ENCODE measurements at regions not wholly inside any gene's neighbourhood (a gene's known extent, or its start where the extent isn't known, plus 50 kb on each side); places are given as distances from the start of the nearest gene placed in this dataset.

DNA sequence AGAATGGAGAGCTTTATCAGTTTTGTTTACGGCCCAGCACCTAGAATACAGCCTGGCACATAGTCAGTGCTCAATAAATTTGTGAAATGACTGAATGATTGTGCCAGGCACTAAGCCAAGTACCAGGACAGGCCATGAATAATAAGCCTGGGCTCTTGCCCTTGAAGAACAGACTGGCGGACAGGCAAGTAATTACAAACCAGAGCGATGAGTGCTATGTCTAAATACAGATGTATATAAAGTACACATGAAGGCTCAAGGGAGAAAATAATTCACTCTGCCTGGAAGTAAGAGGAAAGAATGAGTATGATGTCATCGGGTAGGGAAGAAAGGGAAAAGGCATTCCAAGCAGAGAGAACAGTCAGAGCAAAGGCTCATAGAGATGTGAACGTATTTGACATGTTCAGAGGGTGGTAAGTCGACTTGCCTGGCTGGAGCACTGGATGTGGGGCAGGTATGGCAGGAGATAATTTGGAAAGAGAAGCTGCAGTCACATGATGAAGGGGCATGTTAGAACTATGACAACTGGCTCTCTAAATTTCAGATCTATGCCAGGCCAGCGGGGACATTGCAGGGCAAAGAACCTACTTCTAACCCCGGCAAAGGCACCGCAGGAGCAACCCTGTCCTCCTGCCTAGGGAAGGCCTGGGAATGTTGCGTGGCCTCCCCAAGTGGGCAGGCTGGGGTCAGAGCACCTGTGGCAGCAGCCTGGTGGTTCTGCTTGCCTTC lies 94.9 kb upstream of the EPCAM start:
- H3K4me3 ChIP-seq (ENCODE audit: low read length in 2 of 2): no peak overlapping the region
- H3K9me3 ChIP-seq (ENCODE audit: control insufficient read depth in 2 of 2, low read length in 2 of 2): no peaks in the 10 kb centered on the region
- H3K9ac ChIP-seq (ENCODE audit: low read depth in 1 of 2, low read length in 2 of 2): no peak overlapping the region
- no peaks in the 10 kb centered on the region for H3K36me3 ChIP-seq (ENCODE audit: control insufficient read depth in 2 of 2, insufficient read depth in 2 of 2, low read length in 2 of 2)
- no peaks in the 10 kb centered on the region for H3K27me3 ChIP-seq (ENCODE audit: control insufficient read depth in 2 of 2, insufficient read depth in 2 of 2, low read length in 2 of 2)
- peak overlapping the region in 1 of 2 donors; percentile 16 for H3K27ac ChIP-seq (ENCODE audit: low read depth in 2 of 2, low read length in 2 of 2)
- peaks cover 22 to 38% of the 10 kb centered on the region in 2 donors for H3K4me1 ChIP-seq (ENCODE audit: control insufficient read depth in 2 of 2, insufficient read depth in 2 of 2, low read length in 2 of 2)

DNA sequence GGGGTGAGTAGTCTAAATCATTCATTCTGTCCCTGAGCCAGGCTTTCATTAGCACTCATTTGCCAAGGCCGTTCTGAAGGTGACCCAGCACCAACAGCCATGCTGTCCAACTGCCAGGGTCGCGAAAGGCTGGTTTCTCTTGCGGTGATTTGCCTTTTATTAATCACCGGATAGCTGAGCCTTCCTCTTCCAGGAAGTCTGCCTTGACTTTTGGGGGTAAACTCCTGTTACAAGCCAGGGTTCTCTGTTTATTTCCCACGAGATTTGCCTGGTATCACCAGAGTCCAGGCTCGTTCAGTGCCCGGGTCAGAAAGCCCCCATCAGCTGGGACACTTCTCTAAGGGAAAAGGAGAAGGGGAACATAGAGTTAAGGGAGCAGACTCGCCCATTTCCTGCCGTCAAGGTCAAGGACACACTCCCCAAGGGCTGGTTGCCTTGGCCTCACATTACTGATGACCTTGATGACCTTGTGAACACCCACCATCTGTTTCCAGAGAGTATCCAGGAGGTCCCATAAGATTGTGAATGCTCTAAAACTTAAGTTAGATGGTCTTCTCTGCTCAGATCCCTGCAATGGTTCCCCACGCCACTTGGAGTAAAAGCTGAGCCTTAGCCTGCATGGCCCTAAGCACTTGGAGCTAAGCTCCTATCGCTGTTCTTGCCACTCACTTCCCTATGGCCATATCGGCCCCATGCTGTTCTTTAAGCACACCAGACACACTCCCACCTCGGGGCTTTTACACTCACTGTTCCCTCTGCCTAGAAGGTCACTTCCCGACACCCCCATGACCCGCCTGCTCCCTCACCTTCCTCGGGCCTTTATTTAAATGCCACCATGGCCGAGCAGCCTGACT lies 96.0 kb upstream of the EPCAM start:
- Histone ChIP-seq H3K4me1 (ENCODE audit: control insufficient read depth in 2 of 2, insufficient read depth in 2 of 2, low read length in 2 of 2) (peaks cover 26 to 40% of the 10 kb centered on the region in 2 donors), H3K4me3 (ENCODE audit: low read length in 2 of 2) (peak overlapping the region; percentile 61 to 78), H3K9ac (ENCODE audit: low read depth in 1 of 2, low read length in 2 of 2) (peak overlapping the region; percentile 70 to 76), H3K9me3 (ENCODE audit: control insufficient read depth in 2 of 2, low read length in 2 of 2) (no peaks in the 10 kb centered on the region), H3K27me3 (ENCODE audit: control insufficient read depth in 2 of 2, insufficient read depth in 2 of 2, low read length in 2 of 2) (no peaks in the 10 kb centered on the region), H3K27ac (ENCODE audit: low read depth in 2 of 2, low read length in 2 of 2) (peak overlapping the region; percentile 87 to 90), H3K36me3 (ENCODE audit: control insufficient read depth in 2 of 2, insufficient read depth in 2 of 2, low read length in 2 of 2) (no peaks in the 10 kb centered on the region)

DNA sequence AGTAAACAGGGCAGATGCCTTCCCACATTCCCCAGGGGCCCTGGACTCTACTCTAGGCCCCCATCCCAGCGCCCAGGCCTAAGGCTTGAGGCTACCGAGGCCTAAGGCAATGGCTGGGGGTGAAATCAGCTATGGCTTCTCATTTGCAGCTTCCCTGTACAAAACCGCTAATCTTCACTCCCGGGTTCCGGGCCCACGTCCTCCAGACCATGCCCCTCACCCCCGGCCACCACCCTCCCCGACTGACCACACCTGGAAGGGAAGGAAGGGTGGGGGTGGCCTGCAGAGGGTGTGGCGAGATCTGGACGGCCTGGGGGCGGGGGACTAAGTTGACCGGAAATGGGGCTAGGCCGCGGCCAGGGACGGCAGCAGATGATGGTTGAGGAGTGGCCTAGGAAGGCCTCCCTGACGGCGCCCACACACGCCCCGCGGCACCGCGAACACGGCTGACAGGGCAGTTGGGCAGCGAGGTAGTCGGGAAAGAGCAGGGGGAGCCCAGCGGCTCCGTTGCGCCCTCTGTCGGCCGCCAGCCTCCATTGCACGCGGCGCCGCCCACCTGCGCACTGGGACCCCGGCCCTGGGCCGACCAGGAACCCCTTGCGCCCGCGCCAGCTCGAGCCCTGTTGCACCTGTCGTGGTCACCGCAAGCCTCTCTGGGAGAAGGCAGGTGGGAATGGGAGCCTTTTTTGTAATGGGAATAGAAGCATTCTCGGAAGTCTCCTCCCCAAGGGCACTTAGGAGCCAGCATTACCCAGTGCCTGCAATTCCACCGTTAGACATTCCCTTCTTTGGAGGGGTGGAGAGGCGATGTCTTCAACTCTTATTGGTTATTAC lies 95.9 kb upstream of the CALM2 start:
- H3K27ac ChIP-seq (ENCODE audit: low read depth in 2 of 2, low read length in 2 of 2): peak overlapping the region; percentile 87 to 90
- peaks cover 32 to 43% of the 10 kb centered on the region in 2 donors for H3K4me1 ChIP-seq (ENCODE audit: control insufficient read depth in 2 of 2, insufficient read depth in 2 of 2, low read length in 2 of 2)
- peak overlapping the region; percentile 61 to 78 for H3K4me3 ChIP-seq (ENCODE audit: low read length in 2 of 2)
- H3K9me3 ChIP-seq (ENCODE audit: control insufficient read depth in 2 of 2, low read length in 2 of 2): no peaks in the 10 kb centered on the region
- no peaks in the 10 kb centered on the region for H3K36me3 ChIP-seq (ENCODE audit: control insufficient read depth in 2 of 2, insufficient read depth in 2 of 2, low read length in 2 of 2)
- no peaks in the 10 kb centered on the region for H3K27me3 ChIP-seq (ENCODE audit: control insufficient read depth in 2 of 2, insufficient read depth in 2 of 2, low read length in 2 of 2)
- peak overlapping the region; percentile 70 to 76 for H3K9ac ChIP-seq (ENCODE audit: low read depth in 1 of 2, low read length in 2 of 2)

- Histone ChIP-seq H3K4me1 (ENCODE audit: control insufficient read depth in 2 of 2, insufficient read depth in 2 of 2, low read length in 2 of 2) (peaks cover 33 to 48% of the 10 kb centered on the region in 2 donors), H3K27ac (ENCODE audit: low read depth in 2 of 2, low read length in 2 of 2) (peak overlapping the region; percentile 87 to 90), H3K9ac (ENCODE audit: low read depth in 1 of 2, low read length in 2 of 2) (peak overlapping the region in 1 of 2 donors; percentile 21), H3K27me3 (ENCODE audit: control insufficient read depth in 2 of 2, insufficient read depth in 2 of 2, low read length in 2 of 2) (no peaks in the 10 kb centered on the region), H3K9me3 (ENCODE audit: control insufficient read depth in 2 of 2, low read length in 2 of 2) (no peaks in the 10 kb centered on the region), H3K36me3 (ENCODE audit: control insufficient read depth in 2 of 2, insufficient read depth in 2 of 2, low read length in 2 of 2) (no peaks in the 10 kb centered on the region), H3K4me3 (ENCODE audit: low read length in 2 of 2) (peak overlapping the region in 1 of 2 donors; percentile 78)
Measured at GRCh38 chr2:47271054-47272000, 95.0 kb upstream of the CALM2 start.

DNA sequence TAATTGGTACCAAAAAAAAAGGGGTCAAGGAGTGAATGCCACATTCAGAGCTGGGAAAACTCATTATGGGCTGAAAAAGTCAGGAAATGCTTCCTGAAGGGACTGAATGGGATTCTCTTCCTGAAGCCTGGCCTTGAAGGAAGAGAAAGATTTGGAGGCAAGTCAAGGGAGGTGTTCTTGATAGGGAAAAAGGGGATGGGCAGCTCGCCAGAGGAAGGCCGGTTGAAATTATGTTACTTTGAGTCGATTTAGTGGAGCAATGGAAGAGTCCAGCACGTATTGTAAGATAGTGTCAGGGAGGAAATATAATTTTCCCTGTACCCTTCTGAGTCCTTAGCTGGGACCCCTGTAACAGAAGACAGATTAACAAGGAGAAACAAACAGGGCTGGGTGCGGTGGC lies 94.1 kb upstream of the CALM2 start:
- no peak overlapping the region for H3K4me3 ChIP-seq (ENCODE audit: low read length in 2 of 2)
- no peak overlapping the region for H3K9ac ChIP-seq (ENCODE audit: low read depth in 1 of 2, low read length in 2 of 2)
- H3K36me3 ChIP-seq (ENCODE audit: control insufficient read depth in 2 of 2, insufficient read depth in 2 of 2, low read length in 2 of 2): no peaks in the 10 kb centered on the region
- H3K27ac ChIP-seq (ENCODE audit: low read depth in 2 of 2, low read length in 2 of 2): peak overlapping the region; percentile 61 to 87
- no peaks in the 10 kb centered on the region for H3K9me3 ChIP-seq (ENCODE audit: control insufficient read depth in 2 of 2, low read length in 2 of 2)
- H3K27me3 ChIP-seq (ENCODE audit: control insufficient read depth in 2 of 2, insufficient read depth in 2 of 2, low read length in 2 of 2): no peaks in the 10 kb centered on the region
- H3K4me1 ChIP-seq (ENCODE audit: control insufficient read depth in 2 of 2, insufficient read depth in 2 of 2, low read length in 2 of 2): peaks cover 36 to 53% of the 10 kb centered on the region in 2 donors

- peaks cover 36 to 60% of the 10 kb centered on the region in 2 donors for H3K4me1 ChIP-seq (ENCODE audit: control insufficient read depth in 2 of 2, insufficient read depth in 2 of 2, low read length in 2 of 2)
- H3K27ac ChIP-seq (ENCODE audit: low read depth in 2 of 2, low read length in 2 of 2): peak overlapping the region; percentile 61 to 87
- peak overlapping the region in 1 of 2 donors; percentile 14 for H3K9ac ChIP-seq (ENCODE audit: low read depth in 1 of 2, low read length in 2 of 2)
- no peaks in the 10 kb centered on the region for H3K9me3 ChIP-seq (ENCODE audit: control insufficient read depth in 2 of 2, low read length in 2 of 2)
- H3K4me3 ChIP-seq (ENCODE audit: low read length in 2 of 2): no peak overlapping the region
- no peaks in the 10 kb centered on the region for H3K36me3 ChIP-seq (ENCODE audit: control insufficient read depth in 2 of 2, insufficient read depth in 2 of 2, low read length in 2 of 2)
- no peaks in the 10 kb centered on the region for H3K27me3 ChIP-seq (ENCODE audit: control insufficient read depth in 2 of 2, insufficient read depth in 2 of 2, low read length in 2 of 2)
Measured at GRCh38 chr2:47269316-47270232, 93.3 kb upstream of the CALM2 start.

DNA sequence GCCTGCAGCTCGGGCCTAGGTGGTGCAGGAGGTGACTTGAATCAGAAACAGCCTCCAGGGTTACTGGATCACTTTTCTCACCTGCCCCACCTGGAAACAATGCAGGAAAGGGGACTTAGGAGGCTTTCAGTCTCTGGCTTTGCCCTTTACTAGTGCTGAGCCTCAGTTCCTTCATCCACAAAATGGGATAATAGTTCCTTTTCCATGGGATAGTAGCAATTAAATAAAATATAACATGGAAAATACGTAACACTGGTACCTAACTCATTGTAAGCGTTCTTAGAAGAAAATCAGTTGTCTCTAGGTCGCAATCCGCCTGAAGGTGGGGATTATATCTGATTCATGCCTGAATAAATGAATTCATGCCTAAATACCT lies 91.4 kb upstream of the CALM2 start:
- Histone ChIP-seq H3K4me3 (ENCODE audit: low read length in 2 of 2) (no peak overlapping the region), H3K4me1 (ENCODE audit: control insufficient read depth in 2 of 2, insufficient read depth in 2 of 2, low read length in 2 of 2) (peaks cover 29 to 53% of the 10 kb centered on the region in 2 donors), H3K27me3 (ENCODE audit: control insufficient read depth in 2 of 2, insufficient read depth in 2 of 2, low read length in 2 of 2) (no peaks in the 10 kb centered on the region), H3K27ac (ENCODE audit: low read depth in 2 of 2, low read length in 2 of 2) (no peak overlapping the region), H3K9ac (ENCODE audit: low read depth in 1 of 2, low read length in 2 of 2) (no peak overlapping the region), H3K9me3 (ENCODE audit: control insufficient read depth in 2 of 2, low read length in 2 of 2) (no peaks in the 10 kb centered on the region), H3K36me3 (ENCODE audit: control insufficient read depth in 2 of 2, insufficient read depth in 2 of 2, low read length in 2 of 2) (no peaks in the 10 kb centered on the region)

DNA sequence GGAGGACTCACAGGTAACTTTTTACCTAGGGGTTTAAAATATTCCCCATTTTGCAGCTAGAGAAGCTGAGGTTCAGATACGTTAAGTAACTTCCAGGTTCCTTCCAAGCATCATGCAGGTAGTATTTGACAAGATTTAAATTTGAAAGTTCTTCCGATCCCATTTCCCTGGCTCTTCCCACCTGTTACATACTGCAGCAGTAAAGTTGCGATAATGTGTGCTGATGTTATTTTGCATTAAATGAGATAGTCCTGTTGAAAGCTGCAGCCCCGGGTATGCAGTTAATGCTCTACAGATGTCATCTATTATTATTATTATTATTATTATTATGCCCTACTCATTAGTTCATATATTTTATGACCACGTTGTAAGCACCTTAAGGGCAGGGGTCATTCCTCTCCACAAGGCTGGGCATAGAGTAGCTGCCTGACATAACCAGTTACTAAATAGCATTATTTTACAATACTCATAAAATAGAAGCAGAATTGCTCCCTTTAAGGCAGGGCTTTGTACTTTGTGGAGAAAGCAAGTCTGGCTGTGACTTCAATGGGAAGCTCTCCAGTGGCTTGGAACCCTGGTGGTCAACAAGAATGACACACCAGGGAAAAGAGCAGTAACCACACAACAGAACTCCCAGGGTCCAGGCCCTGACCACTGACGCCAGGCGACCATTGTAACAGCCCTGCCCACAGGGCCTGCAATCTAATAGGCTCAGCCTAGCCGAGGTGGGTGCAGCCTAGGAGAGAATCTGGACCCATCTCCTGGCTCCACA lies 90.8 kb upstream of the CALM2 start:
- no peak overlapping the region for H3K4me3 ChIP-seq (ENCODE audit: low read length in 2 of 2)
- no peak overlapping the region for H3K9ac ChIP-seq (ENCODE audit: low read depth in 1 of 2, low read length in 2 of 2)
- H3K27ac ChIP-seq (ENCODE audit: low read depth in 2 of 2, low read length in 2 of 2): no peak overlapping the region
- H3K9me3 ChIP-seq (ENCODE audit: control insufficient read depth in 2 of 2, low read length in 2 of 2): no peaks in the 10 kb centered on the region
- H3K4me1 ChIP-seq (ENCODE audit: control insufficient read depth in 2 of 2, insufficient read depth in 2 of 2, low read length in 2 of 2): peaks cover 24 to 48% of the 10 kb centered on the region in 2 donors
- no peaks in the 10 kb centered on the region for H3K36me3 ChIP-seq (ENCODE audit: control insufficient read depth in 2 of 2, insufficient read depth in 2 of 2, low read length in 2 of 2)
- H3K27me3 ChIP-seq (ENCODE audit: control insufficient read depth in 2 of 2, insufficient read depth in 2 of 2, low read length in 2 of 2): no peaks in the 10 kb centered on the region
